ENCODE measurements at regions not wholly inside any gene's neighbourhood (a gene's known extent, or its start where the extent isn't known, plus 50 kb on each side); places are given as distances from the start of the nearest gene placed in this dataset.

DNA sequence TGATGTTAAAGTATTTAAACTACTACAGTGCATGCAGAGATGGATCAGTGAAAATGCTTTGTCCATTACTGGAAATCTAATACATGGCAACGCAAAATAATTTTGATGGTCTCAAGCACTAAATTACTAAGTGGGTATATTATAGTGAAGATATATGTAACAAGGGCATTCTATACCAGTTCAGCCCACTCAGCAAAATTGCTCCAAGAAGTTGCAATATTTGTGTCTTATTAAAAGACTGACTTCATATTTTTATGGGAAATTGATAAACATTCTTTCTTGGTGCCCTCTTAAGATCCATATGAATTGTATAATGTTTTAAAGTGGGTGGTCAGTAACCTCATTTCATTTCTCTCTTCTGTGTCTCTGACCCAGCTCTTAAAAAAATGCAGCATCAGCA is 343.1 kb upstream of the MEX3C start:
- Mint-ChIP-seq H3K4me3 (no peak overlapping the region), H3K27ac (no peak overlapping the region), H3K4me1 (ENCODE audit: low read depth) (no peaks in the 10 kb centered on the region), H3K36me3 (ENCODE audit: low read depth) (0 out of 2 replicates have a peak, but pooled peaks cover 6% of the 10 kb centered on the region), H3K9me3 (peaks cover 32% of the 10 kb centered on the region), H3K27me3 (ENCODE audit: insufficient read depth) (no peaks in the 10 kb centered on the region; the same call in 1 of the 2 replicates)
- no peak for TF ChIP-seq CTCF (IDR thresholded peaks at IDR 0.05)
- no peak for DNase-seq

DNA sequence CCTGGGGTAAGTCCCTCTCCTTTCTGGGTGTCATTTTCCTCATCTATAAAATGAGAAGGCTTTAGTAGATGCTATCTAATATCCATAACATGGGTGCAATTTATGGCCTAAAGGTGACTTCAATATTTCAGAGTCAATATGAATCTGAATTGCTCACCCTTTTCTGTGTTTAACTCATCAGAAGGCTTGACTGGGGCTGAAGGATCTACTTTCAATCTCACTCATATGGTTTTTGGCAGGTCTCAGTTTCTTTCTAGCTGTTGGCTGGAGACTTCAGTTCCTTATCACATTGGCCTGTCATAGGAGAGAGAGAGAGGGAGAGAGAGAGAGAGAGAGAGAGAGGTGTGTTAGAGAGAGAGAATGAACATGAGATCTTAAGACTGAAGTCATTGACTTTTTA is 343.7 kb upstream of the MEX3C start:
- H3K9me3 Mint-ChIP-seq, result peaks cover 32% of the 10 kb centered on the region

GRCh38 chr18:51543658-51544155 is 346.2 kb upstream of the MEX3C start:
- no peak overlapping the region for H3K27ac Mint-ChIP-seq
- 0 out of 2 replicates have a peak, but pooled peaks cover 6% of the 10 kb centered on the region for H3K36me3 Mint-ChIP-seq (ENCODE audit: low read depth)
- no peak for TF ChIP-seq CTCF (IDR thresholded peaks at IDR 0.05)
- H3K9me3 Mint-ChIP-seq, result peaks cover 27% of the 10 kb centered on the region
- DNase-seq, result no peak
- no peak overlapping the region for H3K4me3 Mint-ChIP-seq
- no peaks in the 10 kb centered on the region for H3K4me1 Mint-ChIP-seq (ENCODE audit: low read depth)
- H3K27me3 Mint-ChIP-seq (ENCODE audit: insufficient read depth), result no peaks in the 10 kb centered on the region; the same call in 1 of the 2 replicates

More for the DNA sequence above, 343.7 kb upstream of the MEX3C start:
- DNase-seq, result no peak
- Mint-ChIP-seq H3K36me3 (ENCODE audit: low read depth) (0 out of 2 replicates have a peak, but pooled peaks cover 6% of the 10 kb centered on the region), H3K27ac (no peak overlapping the region), H3K27me3 (ENCODE audit: insufficient read depth) (no peaks in the 10 kb centered on the region; the same call in 1 of the 2 replicates), H3K4me3 (no peak overlapping the region), H3K4me1 (ENCODE audit: low read depth) (no peaks in the 10 kb centered on the region)
- no peak for TF ChIP-seq CTCF (IDR thresholded peaks at IDR 0.05)

DNA sequence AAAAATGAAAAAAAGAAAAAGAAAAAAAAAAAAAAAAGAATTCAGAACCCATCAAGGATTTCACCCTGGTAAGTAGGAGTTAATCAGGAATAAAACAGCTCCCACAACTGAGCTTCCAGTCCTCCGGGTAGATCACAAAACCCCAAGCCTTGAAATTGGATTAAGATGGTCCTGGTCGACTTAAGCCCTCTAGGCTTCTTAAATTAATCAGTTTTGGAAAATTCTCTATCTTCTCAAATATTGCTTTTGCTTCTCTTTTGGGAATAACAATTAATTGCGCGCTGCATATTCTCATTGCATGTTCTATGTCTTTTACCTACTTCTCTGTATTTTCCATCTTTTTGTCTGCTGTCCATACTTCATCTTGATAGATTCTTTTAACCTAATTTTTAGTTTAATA is 348.0 kb upstream of the MEX3C start:
- H3K4me3 Mint-ChIP-seq, result no peak overlapping the region
- H3K27ac Mint-ChIP-seq, result no peak overlapping the region

GRCh38 chr18:51559198-51559901 is 361.9 kb upstream of the MEX3C start:
- Mint-ChIP-seq H3K27ac (no peak overlapping the region), H3K27me3 (ENCODE audit: insufficient read depth) (no peaks in the 10 kb centered on the region), H3K4me1 (ENCODE audit: low read depth) (no peaks in the 10 kb centered on the region), H3K36me3 (ENCODE audit: low read depth) (peaks cover 5% of the 10 kb centered on the region), H3K9me3 (peaks cover 58% of the 10 kb centered on the region), H3K4me3 (no peak overlapping the region)
- TF ChIP-seq CTCF (IDR thresholded peaks at IDR 0.05), result no peak
- no peak for DNase-seq

More for the DNA sequence above, 348.0 kb upstream of the MEX3C start:
- Mint-ChIP-seq H3K9me3 (peaks cover 18% of the 10 kb centered on the region), H3K4me1 (ENCODE audit: low read depth) (no peaks in the 10 kb centered on the region), H3K36me3 (ENCODE audit: low read depth) (0 out of 2 replicates have a peak, but pooled peaks cover 6% of the 10 kb centered on the region), H3K27me3 (ENCODE audit: insufficient read depth) (no peaks in the 10 kb centered on the region; the same call in 1 of the 2 replicates)
- no peak for DNase-seq
- no peak for TF ChIP-seq CTCF (IDR thresholded peaks at IDR 0.05)

Data from HFFc6 (cell line).